ENCODE measurements at regions not wholly inside any gene's neighbourhood (a gene's known extent, or its start where the extent isn't known, plus 50 kb on each side); places are given as distances from the start of the nearest gene placed in this dataset.

DNA sequence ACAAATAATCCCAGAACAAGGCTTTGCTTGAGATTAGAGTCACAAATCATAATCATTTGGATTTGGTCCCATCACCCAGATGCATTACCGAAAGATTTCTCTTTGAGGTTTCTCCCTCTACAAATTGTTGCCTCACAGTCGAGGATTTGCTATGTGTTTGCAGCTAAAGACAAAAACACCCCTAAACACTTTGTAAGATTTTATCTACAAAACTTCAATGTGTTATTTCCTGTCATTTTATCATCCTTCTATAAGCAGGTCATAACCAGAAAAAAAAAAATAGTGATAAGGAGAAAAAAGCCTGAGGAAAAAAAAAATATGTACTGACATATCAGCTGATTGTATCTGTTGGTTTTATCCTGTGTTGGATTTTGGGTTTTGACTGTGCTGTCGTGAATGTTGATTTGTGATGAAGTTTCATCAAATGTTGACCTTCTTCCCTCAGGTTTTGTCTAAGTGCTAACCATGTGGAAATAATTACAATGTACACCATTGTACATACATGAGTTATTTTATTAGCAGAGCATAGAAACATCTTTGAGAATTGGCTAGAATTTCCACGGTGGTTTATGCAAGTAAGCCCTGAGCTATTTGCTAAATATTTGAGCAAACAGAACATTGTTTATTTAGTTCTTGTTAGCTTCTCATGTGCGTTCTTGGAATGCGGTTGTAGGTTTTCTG is 274.4 kb downstream of the NEBL start:
- Mint-ChIP-seq H3K36me3 (ENCODE audit: low read depth) (no peaks in the 10 kb centered on the region), H3K27ac (ENCODE audit: unreplicated experiment) (peak overlapping the region; percentile 70), H3K4me3 (ENCODE audit: unreplicated experiment) (no peak overlapping the region), H3K27me3 (ENCODE audit: low read depth) (no peaks in the 10 kb centered on the region), H3K4me1 (ENCODE audit: low read depth) (peaks cover 14% of the 10 kb centered on the region), H3K9me3 (ENCODE audit: low read depth) (no peaks in the 10 kb centered on the region)
- no peak for DNase-seq (ENCODE audit: low spot score)
- TF ChIP-seq, protein P1, sequence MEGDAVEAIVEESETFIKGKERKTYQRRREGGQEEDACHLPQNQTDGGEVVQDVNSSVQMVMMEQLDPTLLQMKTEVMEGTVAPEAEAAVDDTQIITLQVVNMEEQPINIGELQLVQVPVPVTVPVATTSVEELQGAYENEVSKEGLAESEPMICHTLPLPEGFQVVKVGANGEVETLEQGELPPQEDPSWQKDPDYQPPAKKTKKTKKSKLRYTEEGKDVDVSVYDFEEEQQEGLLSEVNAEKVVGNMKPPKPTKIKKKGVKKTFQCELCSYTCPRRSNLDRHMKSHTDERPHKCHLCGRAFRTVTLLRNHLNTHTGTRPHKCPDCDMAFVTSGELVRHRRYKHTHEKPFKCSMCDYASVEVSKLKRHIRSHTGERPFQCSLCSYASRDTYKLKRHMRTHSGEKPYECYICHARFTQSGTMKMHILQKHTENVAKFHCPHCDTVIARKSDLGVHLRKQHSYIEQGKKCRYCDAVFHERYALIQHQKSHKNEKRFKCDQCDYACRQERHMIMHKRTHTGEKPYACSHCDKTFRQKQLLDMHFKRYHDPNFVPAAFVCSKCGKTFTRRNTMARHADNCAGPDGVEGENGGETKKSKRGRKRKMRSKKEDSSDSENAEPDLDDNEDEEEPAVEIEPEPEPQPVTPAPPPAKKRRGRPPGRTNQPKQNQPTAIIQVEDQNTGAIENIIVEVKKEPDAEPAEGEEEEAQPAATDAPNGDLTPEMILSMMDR (IDR thresholded peaks at IDR 0.05), result no peak

DNA sequence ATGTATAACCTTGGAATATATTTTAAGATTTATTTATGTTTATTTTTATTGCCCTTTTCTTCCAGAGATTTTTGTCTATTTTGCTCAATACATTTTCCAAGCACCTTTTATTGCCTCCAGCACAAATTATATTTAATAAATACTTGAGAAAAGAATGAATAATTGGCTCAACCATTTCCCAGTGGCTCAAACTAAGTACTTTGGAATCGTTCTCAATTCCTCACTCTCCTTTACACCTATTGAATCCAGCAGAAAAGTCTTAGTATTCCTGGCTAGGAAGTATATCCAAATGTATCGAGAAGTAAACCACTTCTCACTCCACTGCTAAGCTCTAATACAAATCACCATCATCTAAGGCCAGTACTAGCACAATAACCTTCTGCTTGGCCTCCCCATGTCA is 276.1 kb downstream of the NEBL start:
- Mint-ChIP-seq H3K36me3 (ENCODE audit: low read depth) (no peaks in the 10 kb centered on the region), H3K4me3 (ENCODE audit: unreplicated experiment) (no peak overlapping the region), H3K9me3 (ENCODE audit: low read depth) (no peaks in the 10 kb centered on the region), H3K27ac (ENCODE audit: unreplicated experiment) (no peak overlapping the region), H3K27me3 (ENCODE audit: low read depth) (no peaks in the 10 kb centered on the region), H3K4me1 (ENCODE audit: low read depth) (peaks cover 14% of the 10 kb centered on the region)
- no peak for DNase-seq (ENCODE audit: low spot score)
- TF ChIP-seq, protein P1 (IDR thresholded peaks at IDR 0.05), result no peak

DNA sequence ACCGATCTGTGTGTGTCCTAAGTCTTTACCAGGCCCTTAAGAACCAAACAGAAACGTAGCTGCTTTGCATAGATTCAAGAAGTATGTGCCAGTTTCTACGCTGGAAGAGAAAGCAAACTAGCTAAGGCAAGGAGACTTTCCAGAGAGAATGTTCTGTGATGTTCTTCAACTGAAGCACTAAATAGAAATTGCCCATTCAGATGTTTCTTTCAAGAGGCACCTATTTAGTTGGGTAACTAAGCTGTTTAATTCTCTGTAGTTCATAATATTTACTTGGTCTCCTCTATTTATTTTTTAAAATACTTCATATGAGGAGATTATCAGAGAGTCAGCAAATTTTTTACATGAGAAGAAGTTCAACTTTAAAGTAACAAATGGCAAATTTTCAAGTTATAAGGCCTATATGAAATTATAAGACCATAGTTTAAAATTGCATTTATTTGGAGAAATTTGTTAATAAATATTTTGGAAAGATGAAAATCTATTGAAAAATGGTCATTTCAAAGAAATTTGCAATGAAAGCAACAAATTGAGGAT is 279.0 kb downstream of the NEBL start:
- Mint-ChIP-seq H3K4me1 (ENCODE audit: low read depth) (peaks cover 8% of the 10 kb centered on the region), H3K27me3 (ENCODE audit: low read depth) (no peaks in the 10 kb centered on the region), H3K4me3 (ENCODE audit: unreplicated experiment) (no peak overlapping the region), H3K36me3 (ENCODE audit: low read depth) (no peaks in the 10 kb centered on the region), H3K27ac (ENCODE audit: unreplicated experiment) (no peak overlapping the region), H3K9me3 (ENCODE audit: low read depth) (no peaks in the 10 kb centered on the region)
- DNase-seq (ENCODE audit: low spot score), result no peak
- TF ChIP-seq, protein P1 (IDR thresholded peaks at IDR 0.05), result no peak

DNA sequence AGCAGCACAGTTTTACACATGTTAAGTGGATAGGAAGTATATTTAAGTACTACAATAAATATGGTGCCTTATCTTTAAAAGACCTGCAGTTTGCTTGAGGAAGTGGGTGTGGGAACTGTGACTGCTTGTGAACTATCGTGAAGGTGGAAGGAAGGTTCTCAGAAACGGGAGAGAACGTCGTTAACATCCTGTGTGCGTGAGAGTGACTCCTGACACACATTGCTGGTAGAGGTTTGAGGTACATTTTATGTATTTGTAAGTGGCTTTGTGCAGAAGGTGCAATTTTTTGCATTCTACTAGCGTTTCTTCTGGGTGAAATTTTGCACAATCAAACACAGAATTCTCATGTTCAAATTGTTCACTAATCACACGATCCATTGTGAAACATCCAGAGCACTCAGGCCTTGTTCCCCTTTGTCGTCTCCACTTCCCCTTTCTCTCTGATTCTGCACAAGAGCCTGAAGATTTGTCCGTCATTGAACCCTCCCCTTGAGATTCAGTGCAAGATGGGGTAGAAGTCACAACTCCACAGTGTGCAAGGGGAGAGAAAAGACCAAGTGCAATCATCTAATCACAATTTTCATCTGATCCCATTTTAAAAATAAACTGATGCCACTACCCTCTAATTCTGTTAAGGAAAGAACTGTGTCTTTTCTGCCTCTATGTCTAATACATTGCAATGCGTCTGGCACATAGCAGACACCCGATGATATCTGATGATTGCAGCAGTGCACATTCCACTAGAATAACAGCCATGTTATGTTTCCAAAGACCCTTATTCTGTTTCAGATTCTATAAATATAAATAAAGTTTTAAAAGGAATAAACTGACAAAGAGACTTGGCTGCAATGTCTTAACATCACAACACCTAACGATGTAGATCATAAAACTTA is 279.9 kb downstream of the NEBL start:
- no peaks in the 10 kb centered on the region for H3K36me3 Mint-ChIP-seq (ENCODE audit: low read depth)
- H3K4me1 Mint-ChIP-seq (ENCODE audit: low read depth), result no peaks in the 10 kb centered on the region

More for the DNA sequence above, 279.9 kb downstream of the NEBL start:
- DNase-seq (ENCODE audit: low spot score), result no peak
- H3K27me3 Mint-ChIP-seq (ENCODE audit: low read depth), result no peaks in the 10 kb centered on the region
- H3K9me3 Mint-ChIP-seq (ENCODE audit: low read depth), result no peaks in the 10 kb centered on the region
- TF ChIP-seq, protein P1 (IDR thresholded peaks at IDR 0.05), result no peak
- no peak overlapping the region for H3K4me3 Mint-ChIP-seq (ENCODE audit: unreplicated experiment)
- no peak overlapping the region for H3K27ac Mint-ChIP-seq (ENCODE audit: unreplicated experiment)
